GM15510 (cell line): ENCODE measurements at regions not wholly inside any gene's neighbourhood (a gene's known extent, or its start where the extent isn't known, plus 50 kb on each side); places are given as distances from the start of the nearest gene placed in this dataset.

Experiments used
- POLR2A ChIP-seq: IDR thresholded peaks from 3 replicates; pipeline ENCODE4 v1.6.1; 2011; ENCODE audit warnings: borderline replicate concordance; ENCODE audit not compliant: insufficient read length; ENCODE audit errors: extremely low read depth

DNA sequence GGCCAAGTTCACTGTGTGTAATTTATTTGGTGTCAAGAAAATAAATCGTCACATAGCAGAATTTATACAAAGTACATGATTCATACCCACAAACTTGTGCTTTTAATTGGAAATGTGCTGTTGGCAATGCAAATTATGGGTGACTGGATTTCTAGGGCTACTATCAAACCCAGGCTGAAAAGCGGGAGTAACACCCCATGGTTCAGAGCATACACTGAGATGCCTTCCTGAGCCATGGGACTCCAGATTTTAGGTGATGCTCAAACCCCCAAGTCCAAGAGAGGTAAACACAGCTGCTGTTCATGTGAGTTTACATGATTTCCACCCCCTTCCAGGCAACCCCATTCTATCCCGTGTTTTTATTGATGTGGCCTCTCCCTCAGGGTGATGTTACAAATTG lies 565.9 kb upstream of the ID2 start:
- no peak for TF ChIP-seq POLR2A

DNA sequence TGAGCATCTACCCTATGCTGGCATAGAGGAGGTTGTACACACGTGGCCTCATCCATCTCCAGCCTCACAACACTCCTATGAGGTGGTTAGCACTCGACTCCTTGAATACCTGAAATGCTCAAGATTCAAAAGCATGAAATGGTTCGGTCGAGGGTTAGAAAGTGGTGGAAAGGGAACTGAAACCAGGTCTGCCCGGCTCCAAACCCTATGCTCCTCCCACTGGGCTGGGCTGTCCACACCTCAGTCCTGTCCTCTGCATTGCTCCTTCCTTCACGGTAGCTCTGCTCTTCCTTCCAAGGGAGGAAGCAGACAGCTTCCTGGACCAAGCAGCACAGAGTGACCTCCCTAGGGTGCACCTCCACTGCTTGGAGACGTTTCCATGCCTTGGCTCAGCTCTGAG lies 565.2 kb upstream of the ID2 start:
- TF ChIP-seq POLR2A = no peak

GRCh38 chr2:8118940-8119781 lies 562.7 kb upstream of the ID2 start:
- TF ChIP-seq POLR2A = no peak

- TF ChIP-seq POLR2A = no peak
Measured at GRCh38 chr2:8119782-8120505, 561.9 kb upstream of the ID2 start.

GRCh38 chr2:8120506-8120860 lies 561.4 kb upstream of the ID2 start:
- TF ChIP-seq POLR2A = no peak

DNA sequence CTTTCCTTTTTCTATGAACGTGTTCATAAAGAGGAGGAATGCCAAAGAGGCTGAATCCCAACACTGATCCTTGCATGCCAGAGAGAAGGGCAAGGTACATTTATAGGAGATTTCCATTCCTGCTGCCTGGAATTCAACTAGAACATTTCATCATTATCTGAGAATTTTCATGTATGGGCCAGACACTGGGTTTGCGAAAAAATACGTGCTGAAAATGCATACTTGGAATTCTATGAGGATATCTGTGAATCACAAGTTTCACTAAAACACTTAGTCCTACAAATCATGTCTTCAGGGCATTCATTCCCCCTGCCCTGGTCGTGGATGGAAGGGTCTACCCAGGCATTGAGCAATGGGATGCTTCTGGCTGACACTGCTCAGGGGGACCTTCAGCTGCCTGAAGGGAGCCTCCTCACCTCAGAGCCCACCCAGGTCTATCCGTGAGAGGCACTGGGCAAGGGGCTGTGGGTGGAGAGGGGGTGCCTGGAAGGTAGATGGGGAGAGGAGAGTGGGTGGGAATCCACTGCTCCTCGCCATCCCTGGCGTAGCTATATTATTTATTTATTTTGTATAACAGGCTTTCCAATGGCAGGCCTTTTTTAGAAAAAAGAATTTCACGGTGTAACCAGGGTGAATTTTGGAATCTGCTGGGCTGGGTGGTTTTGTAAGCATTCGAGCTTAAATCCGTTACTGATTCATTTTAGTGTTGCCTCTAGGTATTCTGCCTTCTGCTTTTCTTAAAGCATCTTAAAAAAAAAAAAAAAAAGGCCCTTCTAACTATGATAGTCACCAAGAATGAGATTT lies 560.6 kb upstream of the ID2 start:
- no peak for TF ChIP-seq POLR2A

GRCh38 chr2:8121826-8122513 lies 559.9 kb upstream of the ID2 start:
- TF ChIP-seq POLR2A = no peak

DNA sequence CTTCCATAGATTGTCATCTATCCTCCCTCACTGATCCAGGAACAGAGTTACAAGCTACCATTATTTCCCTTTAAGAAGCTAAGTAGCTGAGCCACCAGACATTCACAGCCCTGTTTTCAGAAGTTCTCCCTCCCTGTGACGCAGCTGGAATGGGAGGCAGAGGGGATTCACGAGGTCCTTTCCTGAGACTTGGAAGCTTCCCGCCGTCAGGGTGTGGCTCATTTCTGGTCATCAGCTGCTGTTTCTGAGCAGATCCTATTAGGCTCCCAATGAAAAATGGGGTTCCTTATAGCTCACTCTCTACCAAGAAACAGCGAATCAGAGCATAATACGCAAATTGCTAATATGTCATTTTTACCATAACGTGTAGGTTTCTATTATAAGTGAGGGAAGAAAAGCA lies 559.3 kb upstream of the ID2 start:
- no peak for TF ChIP-seq POLR2A

- no peak for TF ChIP-seq POLR2A
Measured at GRCh38 chr2:8123464-8123863, 558.4 kb upstream of the ID2 start.

- TF ChIP-seq POLR2A = no peak
Measured at GRCh38 chr2:8125741-8126711, 555.8 kb upstream of the ID2 start.

GRCh38 chr2:8126783-8127182 lies 555.1 kb upstream of the ID2 start:
- TF ChIP-seq POLR2A = no peak

GRCh38 chr2:8132351-8132831 lies 549.5 kb upstream of the ID2 start:
- no peak for TF ChIP-seq POLR2A

GRCh38 chr2:8132879-8133278 lies 549.0 kb upstream of the ID2 start:
- no peak for TF ChIP-seq POLR2A

- TF ChIP-seq POLR2A = no peak
Measured at GRCh38 chr2:8133363-8133762, 548.5 kb upstream of the ID2 start.

- no peak for TF ChIP-seq POLR2A
Measured at GRCh38 chr2:8133913-8134472, 547.9 kb upstream of the ID2 start.
